ENCODE measurements at regions not wholly inside any gene's neighbourhood (a gene's known extent, or its start where the extent isn't known, plus 50 kb on each side); places are given as distances from the start of the nearest gene placed in this dataset.

- TF ChIP-seq POLR2A (IDR thresholded peaks at IDR 0.05) (no peak), CTCF (IDR thresholded peaks at IDR 0.05) (no peak)
Observed at GRCh38 chr2:49643149-49643548, 488.8 kb upstream of the FSHR start.

Measured in ovary (tissue), 3 donors.